HG02938 (cell line): ENCODE measurements at regions not wholly inside any gene's neighbourhood (a gene's known extent, or its start where the extent isn't known, plus 50 kb on each side); places are given as distances from the start of the nearest gene placed in this dataset.

Experiments
- ATAC-seq: cut with Tn5 transposase; IDR thresholded peaks from one replicate; pipeline ENCODE4 v1.9.1; 2021; ENCODE audit warnings: mild to moderate bottlenecking, moderate library complexity; ENCODE audit not compliant: unreplicated experiment

DNA sequence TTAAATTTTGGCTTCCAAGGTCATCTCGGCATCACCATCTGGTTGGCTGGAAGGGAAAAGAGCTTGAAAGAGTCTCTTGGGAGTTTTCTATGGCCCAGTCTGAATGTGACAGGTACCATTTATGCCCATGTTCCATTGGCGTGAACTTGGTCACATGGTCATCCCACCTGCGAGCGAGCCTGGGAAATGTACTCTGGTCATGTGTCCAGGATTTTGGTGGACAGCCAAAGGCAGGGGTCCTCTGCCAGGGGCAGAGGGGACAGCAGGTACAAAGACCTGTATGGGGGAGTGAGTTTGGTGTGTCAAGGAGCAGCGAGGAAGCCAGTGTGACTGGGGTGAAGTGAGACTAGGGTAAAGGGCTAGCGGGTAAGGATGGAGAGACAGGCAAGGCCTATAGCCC lies 112.6 kb downstream of the CDC5L start:
- ATAC-seq: no peak

DNA sequence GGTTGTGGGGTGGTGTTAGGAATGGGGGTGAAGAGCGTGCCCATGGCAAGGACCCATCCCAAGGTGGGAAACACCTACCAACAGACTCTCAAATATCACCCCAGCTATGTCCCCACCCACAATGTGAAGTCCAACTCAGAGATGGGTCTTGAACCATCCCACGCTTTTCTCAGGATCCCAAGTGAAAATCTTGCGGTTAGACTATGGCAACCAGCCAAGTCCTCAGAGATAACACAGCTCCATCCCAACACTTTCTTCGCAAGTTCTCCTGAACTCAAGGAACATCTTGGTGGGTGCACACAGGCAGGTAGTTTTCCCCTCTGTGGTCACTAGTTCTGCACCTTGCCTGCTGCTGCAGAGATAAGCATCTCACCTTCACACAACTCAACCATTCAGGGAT lies 116.0 kb downstream of the CDC5L start:
- ATAC-seq: no peak

DNA sequence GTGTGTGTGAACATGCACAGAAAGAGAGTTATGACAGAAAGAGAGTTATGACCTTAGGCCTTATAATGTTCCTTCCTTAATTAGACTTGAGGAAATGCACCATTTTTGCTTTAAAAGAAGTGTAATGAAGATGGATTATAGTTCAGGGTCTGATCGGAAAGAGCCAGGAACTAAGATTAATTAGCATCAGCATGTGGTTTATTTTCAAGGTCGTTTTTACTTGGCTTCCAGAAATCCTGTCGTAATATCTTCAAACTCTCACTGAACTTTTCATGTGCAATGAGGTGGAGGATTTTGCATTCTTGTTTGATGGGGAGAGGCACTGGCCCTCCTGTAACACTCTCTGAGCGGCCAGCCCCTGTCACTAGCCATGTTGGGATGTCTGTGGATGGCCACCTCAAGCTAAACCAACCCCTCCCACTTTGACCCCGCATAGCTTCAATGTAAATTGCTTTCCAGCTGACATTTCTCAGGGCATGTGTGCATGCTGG lies 116.8 kb downstream of the CDC5L start:
- ATAC-seq: no peak

DNA sequence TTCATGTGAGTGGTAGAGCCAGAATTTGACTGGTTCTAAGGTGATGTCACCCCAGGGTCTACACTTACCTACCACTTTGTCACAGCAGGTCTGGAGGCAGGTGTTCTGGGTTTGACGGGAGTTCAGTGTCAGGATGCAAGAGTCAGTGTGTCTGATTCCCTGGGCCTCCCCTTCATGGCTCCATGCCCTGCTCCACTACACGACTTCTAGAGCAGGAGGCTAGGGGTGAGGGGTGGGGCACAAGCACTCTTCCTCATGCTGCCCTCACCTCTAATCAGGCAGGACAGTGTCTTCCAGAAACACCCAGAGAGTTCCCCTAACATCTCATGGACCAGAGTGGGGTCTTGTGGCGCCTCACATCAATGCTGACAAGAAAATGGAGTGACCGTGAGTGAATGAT lies 118.2 kb downstream of the CDC5L start:
- no peak for ATAC-seq

DNA sequence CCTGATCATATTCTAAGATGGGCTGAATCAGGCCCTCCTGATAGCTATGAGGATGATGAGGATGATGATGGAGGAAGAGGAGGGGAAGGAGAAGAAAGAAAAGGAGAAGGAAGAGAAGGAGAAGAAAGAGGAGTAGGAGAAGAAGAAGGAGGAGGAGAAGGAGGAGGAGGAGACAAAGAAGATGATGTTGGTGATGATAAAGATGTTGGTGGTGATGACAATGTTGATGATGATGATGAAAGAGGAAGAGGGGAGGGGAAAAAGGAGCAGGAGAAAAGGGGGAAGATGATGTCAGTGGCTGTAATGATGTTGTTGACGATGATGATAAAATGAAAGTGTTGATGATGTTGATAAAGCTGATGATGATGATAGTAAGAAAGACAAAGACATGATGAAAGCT lies 119.5 kb downstream of the CDC5L start:
- no peak for ATAC-seq

DNA sequence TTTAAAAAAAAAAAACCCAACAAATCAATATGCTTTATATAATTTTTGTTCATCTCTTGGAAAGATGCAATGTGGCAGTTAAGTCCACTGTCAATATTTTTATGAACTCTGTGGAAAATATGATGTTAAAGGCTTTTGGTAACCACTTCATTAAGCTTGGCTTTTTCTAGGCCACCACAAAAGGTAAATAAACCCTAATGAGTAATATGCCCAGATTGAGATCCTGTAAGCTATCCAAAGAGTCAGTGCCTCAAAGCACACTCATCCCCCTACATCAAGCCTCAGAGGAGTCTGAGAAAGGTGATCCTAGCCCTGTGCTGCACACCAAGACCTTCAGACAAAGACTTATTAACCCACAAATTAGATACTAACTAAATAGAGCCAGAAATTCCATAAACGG lies 121.1 kb downstream of the CDC5L start:
- ATAC-seq: no peak

DNA sequence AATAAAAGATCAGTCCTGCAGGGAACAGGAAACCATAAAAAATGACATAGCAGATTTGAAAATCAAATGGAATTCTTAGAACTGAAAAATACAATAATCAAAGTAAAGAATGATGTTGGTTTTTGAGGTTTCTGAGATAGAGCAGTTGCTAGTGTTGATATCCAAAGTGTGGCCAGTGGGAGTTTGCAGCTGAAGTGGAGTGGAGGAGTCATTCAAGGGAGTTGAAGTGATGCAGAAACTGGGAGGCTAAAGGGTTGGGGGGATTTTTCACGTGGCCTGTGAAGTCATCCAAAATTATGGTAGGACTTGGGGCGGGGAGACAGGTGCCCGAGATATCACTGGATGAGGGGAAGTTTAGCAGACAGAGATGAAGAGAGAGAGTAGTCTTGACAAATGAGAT lies 123.6 kb downstream of the CDC5L start:
- ATAC-seq: no peak

DNA sequence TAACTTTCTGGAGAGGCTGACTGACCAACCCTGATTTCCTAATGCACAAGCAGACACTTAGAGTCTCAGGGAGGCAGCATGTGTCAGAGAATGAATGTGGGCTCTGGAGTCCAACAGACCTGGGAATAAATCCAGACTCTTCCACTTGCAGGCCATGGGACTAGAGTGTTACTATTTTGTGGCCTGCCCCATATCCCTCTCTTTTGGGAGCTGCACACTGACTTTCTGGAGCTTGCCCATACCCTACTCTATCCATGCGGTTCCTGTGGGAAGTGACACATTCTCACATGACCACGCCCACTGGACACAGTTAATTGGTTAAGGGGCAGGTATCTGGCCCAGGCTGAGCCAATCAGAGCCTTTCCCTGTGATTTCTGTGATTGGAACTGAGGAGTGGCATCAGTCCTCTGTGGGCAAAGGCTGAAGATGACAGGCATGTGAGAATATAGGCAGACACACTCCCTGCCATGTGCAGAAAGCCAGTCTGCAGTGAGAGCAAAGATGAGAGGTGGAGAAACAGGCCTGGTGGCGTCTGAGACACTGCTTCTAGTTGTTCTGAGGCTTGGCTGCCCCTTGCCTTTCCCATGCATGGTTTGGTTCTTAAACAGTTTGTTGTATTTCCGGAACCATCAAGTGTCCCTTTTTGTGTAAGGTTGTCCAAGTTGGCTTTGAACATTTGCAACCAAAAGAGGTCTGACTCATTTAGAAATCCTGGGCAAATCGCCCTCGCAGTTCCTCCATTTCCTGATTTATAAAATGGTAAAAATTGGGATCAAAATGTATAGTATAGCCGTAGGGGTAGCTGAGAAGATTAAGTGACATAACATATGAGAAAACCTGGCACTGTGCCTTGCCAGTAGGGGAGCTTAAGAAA lies 125.6 kb downstream of the CDC5L start:
- ATAC-seq: no peak

DNA sequence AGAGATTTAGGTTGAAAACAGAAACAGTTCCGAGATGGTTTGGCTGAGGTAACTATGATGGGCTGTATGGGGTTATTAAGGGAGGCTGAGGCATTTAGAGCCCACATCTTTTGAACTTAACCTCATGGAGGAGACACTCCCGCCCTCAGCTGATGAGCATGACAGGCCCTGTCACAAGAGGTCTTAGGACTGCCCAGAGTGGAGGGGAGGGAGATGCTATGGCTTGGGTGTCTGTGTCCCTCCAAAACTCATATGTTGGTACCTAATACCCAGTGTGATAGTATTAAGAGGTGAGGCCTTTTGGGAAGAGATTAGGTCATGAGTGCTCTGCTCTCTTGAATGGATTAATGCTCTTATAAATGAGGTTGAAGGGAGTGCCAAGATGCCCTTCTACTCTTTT lies 126.6 kb downstream of the CDC5L start:
- no peak for ATAC-seq

DNA sequence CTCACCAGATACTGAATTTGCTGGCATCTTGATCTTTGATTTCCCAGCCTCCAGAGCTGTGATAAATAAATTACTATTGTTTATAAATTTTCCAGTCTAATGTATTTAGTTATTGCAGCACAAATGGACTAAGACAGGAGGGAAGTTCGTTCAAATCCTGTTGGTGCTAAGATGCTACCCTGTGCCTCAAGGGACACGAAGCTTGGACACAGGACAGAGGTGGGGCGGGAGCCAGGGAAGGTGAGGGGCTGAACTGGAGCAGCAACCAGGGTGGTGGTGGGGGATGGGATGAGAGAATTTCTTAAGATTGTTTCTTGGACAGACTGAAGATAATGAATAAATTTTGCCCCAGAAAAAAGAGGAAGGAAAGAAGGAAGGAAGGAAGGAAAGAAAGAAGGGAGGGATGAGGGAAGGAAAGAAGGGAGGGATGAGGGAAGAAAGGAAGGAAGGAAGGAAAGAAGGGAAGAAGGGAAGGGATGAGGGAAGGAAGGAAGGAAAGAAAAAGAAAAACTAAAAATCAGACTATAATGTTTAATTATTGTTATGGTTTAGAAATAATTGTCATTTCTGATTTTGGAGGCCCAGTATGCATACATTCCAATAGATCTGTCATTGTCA lies 127.2 kb downstream of the CDC5L start:
- ATAC-seq: no peak

DNA sequence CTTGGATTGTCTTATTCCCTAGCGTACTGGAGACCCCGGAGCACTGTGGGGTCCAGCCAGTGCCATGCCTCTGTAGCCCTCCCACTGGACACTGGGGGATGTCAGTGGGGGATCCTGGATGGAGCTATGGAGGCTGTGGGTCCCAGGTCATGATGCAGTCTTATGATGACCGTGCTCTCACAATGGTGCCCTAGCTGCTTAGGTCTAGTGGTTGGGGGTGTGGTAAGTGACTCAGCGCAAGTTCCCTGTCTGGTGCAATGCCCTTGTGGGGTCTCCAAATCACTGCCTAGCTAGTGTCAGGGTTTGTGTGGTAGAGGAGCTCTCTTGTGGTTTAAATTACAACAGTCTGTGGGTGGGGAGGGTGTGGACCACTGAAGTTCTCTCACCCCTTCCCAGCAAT lies 135.4 kb downstream of the CDC5L start:
- ATAC-seq: no peak

DNA sequence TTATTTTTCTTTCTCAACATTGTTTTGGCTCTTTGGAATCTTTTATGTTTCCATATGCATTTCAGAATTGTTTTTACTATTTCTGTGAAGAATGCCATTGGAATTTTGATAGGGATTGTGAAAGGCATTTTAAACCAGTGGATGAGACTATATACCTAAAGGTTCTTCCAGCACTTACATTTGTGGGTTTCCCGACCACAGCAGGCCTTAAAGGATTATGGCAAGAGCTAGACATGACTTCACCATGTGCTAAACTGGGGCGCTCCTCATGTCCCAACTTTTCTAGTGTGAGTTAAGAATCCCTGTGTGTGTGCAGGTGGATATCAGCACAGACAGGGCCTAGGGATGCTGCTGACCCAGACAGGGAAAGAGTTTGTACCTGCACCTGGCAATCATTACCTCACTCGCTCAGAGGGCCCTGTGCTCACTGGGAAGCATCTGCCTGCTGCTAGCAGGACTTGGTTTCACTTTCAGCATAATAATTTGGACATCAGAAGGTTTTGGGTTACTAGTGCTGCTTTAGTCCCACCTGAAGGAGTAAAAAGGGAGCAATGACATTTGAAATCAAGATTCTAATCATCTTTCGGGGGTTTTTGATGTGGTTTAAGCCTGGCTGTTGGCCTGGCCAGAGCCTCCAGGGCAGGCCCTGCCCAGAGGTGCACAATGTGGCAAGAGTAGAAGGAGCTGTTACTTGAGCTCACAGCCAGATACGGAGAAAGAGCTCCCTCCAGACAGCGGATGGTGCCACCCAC lies 137.1 kb downstream of the CDC5L start:
- ATAC-seq: no peak

DNA sequence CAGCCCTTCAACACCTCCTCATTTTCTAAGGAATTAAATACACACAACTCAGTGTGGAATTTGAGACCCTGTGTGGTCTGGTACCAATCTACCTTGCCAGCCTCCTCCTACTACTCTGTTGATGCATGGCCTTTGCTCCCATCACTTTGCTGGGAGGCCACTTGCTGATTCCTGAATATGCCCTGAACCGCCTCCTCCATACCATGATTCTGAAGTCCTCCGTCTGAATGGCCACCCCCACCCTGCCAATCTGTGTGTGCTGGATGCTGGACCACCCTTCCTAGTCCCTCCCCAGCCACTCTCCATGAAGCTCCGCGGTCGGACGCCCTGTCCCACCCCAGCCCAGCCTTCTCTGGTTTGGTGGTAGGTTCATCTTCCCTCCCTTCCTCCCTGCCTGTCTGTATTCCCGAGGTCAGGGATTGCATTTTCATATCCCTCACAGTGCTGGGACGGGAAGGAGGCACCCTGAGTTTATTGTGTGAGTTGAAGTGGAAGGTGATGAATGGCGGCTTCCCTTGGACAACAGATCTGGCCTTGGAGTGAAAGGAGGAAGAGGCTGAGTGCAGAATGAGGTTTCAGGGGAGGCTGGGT lies 138.3 kb downstream of the CDC5L start:
- no peak for ATAC-seq

DNA sequence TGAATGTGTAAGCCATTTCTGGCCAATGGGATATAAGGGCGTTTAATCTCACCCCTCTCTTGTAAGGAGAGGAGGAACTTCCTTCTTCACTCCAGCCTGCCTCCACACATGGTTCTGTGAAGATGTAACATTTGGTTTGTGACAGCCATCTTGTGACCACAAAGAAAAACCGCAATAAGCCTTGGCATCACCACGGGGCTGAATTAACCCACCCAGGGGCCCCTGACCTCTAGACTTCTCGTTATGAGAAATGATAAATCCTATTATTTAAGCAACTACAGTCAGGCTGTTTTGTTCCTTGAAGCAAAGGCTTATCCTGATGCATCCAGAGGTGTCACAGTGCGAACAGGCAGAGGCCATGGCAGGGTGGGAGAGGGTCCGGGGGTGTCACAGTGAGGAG lies 139.7 kb downstream of the CDC5L start:
- no peak for ATAC-seq

DNA sequence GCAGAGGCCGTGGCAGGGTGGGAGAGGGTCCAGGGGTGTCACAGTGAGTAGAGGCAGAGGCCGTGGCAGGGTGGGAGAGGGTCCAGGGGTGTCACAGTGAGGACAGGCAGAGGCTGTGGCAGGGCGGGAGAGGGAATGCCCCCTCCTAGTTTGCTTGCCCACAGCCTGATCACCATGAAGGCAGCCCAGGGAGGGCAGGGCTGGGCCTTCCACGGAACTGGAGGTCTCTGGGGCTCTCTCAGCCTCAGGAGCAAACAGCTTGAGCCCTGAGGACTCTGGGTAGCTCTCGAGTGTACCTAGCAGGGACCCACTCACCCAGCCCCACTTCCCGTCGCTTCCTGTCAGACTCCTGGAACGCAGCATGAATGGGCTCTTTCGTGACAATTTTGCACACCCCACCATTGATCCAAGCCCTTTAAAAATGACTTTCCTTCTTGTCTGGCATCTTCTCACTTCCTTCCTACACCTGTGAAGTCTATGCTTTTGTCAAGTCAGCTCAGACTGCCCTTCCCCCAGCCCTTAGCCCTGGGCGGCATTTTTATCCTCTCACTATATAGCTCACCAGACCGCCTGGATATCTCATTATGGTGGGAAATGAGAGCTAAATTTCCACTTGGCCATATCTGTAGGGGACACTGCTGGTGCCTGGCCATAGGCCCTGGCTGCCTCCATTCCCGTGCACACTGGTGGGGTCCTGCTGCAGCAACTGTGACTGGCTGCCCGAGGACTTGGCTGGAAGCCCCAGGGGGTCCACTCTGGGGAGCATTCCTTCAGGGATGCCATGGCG lies 140.3 kb downstream of the CDC5L start:
- no peak for ATAC-seq

DNA sequence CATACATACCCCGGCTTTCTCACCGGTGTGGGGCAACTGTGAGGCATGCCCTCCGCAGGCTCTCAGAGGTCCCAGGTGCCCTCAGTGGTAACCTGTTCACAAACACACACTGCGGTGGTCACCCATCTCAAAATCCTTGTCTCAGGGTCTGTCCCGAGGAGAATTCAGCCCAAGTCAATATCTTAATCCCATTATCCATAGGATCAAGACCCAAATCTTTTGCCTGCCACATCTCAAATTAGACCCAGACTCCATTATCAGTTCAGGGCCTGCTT lies 140.8 kb downstream of the CDC5L start:
- ATAC-seq: no peak

DNA sequence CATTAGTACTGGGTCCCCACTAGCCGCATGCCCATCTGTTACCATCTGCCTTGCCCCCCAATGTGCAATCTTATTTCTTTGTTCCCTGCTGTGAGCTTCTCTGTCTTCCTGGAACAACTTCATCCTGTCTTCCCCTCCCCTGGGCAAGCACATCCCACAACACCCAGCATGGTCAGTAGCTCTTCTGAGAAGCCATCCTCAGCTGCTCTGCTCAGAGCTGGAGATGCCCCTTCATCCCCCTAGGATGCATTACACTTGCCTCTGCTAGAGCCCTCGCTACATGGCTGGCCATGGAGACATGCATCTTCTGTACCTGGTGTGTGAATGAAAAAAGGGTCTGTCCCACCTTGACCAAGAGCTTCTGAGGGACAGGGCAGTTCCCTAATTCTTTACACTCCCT lies 141.2 kb downstream of the CDC5L start:
- no peak for ATAC-seq

DNA sequence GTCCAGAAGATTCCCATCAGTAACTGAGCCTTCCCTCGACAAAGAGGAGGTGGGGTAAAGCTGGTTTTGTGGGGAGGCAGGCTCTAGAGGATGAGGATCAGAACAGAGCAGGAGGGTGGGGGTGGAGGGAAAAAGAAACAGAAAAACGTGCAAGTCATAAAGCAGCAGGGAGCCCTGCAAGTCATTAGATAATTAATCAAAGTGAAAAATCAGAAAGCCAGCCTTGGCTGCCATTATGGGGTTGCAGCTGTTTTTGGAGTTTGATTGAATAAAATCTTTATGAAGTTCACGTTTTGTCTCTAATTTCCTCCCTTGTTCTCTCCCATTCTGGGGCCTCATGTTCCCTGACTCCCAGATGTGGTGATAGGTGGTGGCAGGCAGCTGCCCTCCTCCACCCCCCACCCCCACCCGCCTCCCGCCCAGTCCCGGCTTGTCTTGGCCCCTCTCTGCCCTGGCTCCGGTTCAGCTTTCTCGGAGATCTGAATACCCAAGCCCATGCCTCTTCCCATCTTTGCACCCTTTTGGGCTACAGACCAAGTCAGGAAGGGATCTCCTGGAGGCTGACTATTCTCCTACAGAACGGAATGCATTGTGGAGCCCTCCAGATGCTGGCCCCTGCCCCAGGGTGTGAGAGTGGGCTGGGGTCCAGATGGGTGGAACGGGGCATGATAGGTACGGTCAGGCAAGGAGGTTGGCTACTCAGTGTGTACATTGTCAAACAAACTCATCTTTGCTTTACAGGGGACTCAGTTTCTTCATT lies 141.8 kb downstream of the CDC5L start:
- ATAC-seq: no peak

DNA sequence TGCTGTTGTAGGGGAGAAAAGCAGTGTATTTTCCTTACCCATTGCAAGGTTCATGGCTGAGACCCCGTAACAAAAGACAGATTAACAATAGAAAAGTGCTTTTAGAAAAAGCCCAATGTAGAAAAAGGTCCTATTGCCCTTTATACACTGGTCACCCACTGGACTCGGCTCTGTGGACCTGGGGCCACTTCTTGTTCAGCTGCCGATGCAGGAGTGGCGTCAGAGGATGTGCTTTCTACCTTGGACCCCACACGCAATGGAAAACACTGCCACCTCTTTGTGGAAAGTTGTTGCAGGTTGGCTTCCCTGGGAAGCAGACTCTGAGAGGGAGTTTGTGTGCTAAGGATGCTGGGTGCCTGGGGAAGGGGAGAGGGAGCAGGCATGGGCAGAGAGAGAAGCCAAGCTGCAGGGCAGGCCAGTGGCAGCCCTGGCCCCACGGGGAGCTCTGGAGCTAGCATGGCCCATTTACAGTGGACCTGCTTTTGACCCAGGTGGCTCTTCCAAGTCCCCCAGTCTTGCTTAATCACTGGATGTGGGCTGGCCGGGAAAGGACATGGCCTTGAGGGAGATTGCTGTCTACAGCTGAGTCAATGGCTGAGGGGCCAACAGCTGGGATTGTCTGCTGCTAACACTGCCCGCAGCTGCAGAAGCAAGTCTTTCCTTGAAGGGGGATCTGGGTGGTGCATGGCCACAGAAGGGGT lies 142.9 kb downstream of the CDC5L start:
- ATAC-seq: no peak

DNA sequence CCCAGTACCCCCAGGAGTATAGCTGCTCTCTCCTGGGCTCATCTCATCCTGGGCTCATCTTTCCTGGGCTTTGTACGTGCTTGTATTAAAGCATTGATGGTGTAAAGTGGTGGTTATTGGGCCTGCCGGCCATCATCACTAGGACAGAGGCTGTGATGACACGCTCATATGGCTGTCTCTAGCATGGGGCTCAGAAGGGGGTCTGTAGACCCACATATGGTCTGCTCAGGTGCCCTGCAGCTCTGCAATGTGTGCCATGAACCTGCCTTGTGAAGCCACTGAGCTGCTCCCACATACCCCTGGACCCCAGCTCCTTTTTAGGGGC lies 143.4 kb downstream of the CDC5L start:
- ATAC-seq: no peak
